Loucy (cell line): ENCODE measurements at regions not wholly inside any gene's neighbourhood (a gene's known extent, or its start where the extent isn't known, plus 50 kb on each side); places are given as distances from the start of the nearest gene placed in this dataset.

ENCODE experiments used
- CTCF ChIP-seq: fragments of 200-600 bp; sonication (generic); conservative IDR thresholded peaks from 2 replicates; pipeline ENCODE4 v1.5.1; 2014; ENCODE audit warnings: mild to moderate bottlenecking, antibody characterized with exemption, low read length
- EZH2phosphoT487 ChIP-seq: fragments of 200-600 bp; IDR thresholded peaks from 2 replicates; pipeline ENCODE4 v1.6.1; 2018; ENCODE audit warnings: antibody characterized with exemption, mild to moderate bottlenecking, moderate library complexity, borderline replicate concordance

- TF ChIP-seq CTCF (no peak; the same call in 1 of the 2 replicates), EZH2phosphoT487 (no peak)
These were observed 106.4 kb upstream of the SDK1 start for GRCh38 chr7:3194501-3195141.
